Lower leg skin (tissue), 3 donors: ENCODE measurements at regions not wholly inside any gene's neighbourhood (a gene's known extent, or its start where the extent isn't known, plus 50 kb on each side); places are given as distances from the start of the nearest gene placed in this dataset.

ENCODE experiments used
- POLR2A ChIP-seq, 2 donors: fragments of 450-650 bp; IDR thresholded peaks; one replicate each; pipeline ENCODE4 v1.6.1; 2016 to 2017; ENCODE audit warnings: antibody characterized with exemption in 2 of 2, mild to moderate bottlenecking in 1 of 2, moderate library complexity in 1 of 2
- TF ChIP-seq, protein P1 (sequence below), 3 donors: fragments of 450-650 bp; IDR thresholded peaks; one replicate each; pipeline ENCODE4 v1.5.1; 2016; ENCODE audit warnings: antibody characterized with exemption in 3 of 3, mild to moderate bottlenecking in 3 of 3, moderate library complexity in 2 of 3

DNA sequence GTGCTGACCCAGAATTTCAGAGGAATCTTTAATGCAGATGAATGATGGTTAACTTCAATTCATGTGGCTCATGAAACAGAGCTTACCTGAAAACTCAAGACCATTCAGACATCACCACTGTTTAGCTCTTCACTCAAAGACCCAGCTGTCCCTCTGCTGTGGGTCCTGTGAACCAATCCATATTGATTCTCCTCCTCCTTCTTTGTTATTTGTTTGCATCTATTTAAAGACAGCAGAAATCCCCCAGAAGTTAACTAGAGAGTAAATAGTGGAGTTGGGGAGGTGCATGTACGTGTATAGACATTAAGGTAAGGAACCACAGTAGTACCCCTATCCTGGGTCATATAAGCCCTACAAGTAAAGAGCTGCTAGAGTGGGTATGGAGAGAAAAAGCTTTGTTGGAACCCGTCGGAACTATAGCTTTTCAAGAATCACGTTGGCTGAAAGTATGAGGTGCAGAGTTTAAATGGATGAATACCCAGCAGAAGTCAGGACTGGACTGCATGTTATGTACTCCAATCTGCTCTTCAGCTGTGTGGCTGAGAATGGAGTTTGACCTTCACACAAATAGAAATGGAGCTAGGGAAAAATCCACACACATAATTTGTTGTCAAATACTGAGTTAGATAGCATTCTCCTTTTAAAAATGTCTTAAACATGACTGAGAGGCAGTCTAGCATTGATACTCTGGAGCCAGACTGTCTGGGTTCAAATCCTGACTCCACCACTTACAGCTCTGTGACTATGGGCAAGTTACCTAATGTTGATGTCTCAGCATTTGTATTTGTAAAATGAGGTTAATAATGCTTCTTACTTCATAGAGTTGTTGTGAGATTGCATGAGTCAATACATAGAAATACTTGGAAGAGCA is 81.7 kb upstream of the HK2 start:
- TF ChIP-seq, protein P1, sequence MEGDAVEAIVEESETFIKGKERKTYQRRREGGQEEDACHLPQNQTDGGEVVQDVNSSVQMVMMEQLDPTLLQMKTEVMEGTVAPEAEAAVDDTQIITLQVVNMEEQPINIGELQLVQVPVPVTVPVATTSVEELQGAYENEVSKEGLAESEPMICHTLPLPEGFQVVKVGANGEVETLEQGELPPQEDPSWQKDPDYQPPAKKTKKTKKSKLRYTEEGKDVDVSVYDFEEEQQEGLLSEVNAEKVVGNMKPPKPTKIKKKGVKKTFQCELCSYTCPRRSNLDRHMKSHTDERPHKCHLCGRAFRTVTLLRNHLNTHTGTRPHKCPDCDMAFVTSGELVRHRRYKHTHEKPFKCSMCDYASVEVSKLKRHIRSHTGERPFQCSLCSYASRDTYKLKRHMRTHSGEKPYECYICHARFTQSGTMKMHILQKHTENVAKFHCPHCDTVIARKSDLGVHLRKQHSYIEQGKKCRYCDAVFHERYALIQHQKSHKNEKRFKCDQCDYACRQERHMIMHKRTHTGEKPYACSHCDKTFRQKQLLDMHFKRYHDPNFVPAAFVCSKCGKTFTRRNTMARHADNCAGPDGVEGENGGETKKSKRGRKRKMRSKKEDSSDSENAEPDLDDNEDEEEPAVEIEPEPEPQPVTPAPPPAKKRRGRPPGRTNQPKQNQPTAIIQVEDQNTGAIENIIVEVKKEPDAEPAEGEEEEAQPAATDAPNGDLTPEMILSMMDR (IDR thresholded peaks at IDR 0.05), result no peak
- TF ChIP-seq POLR2A (IDR thresholded peaks at IDR 0.05), result no peak
